HG03039 (cell line): ENCODE measurements at regions not wholly inside any gene's neighbourhood (a gene's known extent, or its start where the extent isn't known, plus 50 kb on each side); places are given as distances from the start of the nearest gene placed in this dataset.
"Not testable (repeated sequence)": the region's sequence is repeated elsewhere in the genome, so short reads cannot be mapped to it uniquely, and the experiment has no call there.

Experiments used
- ATAC-seq: cut with Tn5 transposase; IDR thresholded peaks from one replicate; pipeline ENCODE4 v1.9.1; 2021; ENCODE audit warnings: mild to moderate bottlenecking, moderate library complexity; ENCODE audit not compliant: unreplicated experiment

- ATAC-seq = no peak
These were observed 385.0 kb downstream of the CDH11 start for GRCh38 chr16:64736857-64737256.

GRCh38 chr16:64731891-64732290 lies 390.0 kb downstream of the CDH11 start:
- no peak for ATAC-seq

- ATAC-seq = no peak
These were observed 391.6 kb downstream of the CDH11 start for GRCh38 chr16:64730261-64730660.

GRCh38 chr16:64724339-64724738 lies 397.5 kb downstream of the CDH11 start:
- no peak for ATAC-seq

GRCh38 chr16:64718486-64718885 lies 403.4 kb downstream of the CDH11 start:
- ATAC-seq = no peak

- no peak for ATAC-seq
These were observed 404.0 kb downstream of the CDH11 start for GRCh38 chr16:64717871-64718270.

GRCh38 chr16:64715624-64716023 lies 406.2 kb downstream of the CDH11 start:
- no peak for ATAC-seq

- no peak for ATAC-seq
These were observed 409.8 kb downstream of the CDH11 start for GRCh38 chr16:64712026-64712425.

- ATAC-seq = no peak
These were observed 410.3 kb downstream of the CDH11 start for GRCh38 chr16:64711596-64711995.

- ATAC-seq = no peak
These were observed 410.8 kb downstream of the CDH11 start for GRCh38 chr16:64711026-64711425.

- no peak for ATAC-seq
These were observed 416.4 kb downstream of the CDH11 start for GRCh38 chr16:64705443-64705842.

- no peak for ATAC-seq
These were observed 417.5 kb downstream of the CDH11 start for GRCh38 chr16:64704386-64704785.

- no peak for ATAC-seq
These were observed 419.4 kb downstream of the CDH11 start for GRCh38 chr16:64702415-64702814.

- no peak for ATAC-seq
These were observed 421.2 kb downstream of the CDH11 start for GRCh38 chr16:64700628-64701027.

- ATAC-seq = no peak
These were observed 425.0 kb downstream of the CDH11 start for GRCh38 chr16:64696866-64697265.

- ATAC-seq = no peak
These were observed 426.2 kb downstream of the CDH11 start for GRCh38 chr16:64695684-64696083.

GRCh38 chr16:64693946-64694345 lies 427.9 kb downstream of the CDH11 start:
- ATAC-seq = no peak

- no peak for ATAC-seq
These were observed 434.1 kb downstream of the CDH11 start for GRCh38 chr16:64687786-64688185.

- ATAC-seq = no peak
These were observed 434.7 kb downstream of the CDH11 start for GRCh38 chr16:64687123-64687522.

- no peak for ATAC-seq
These were observed 441.7 kb downstream of the CDH11 start for GRCh38 chr16:64679976-64680690.

- no peak for ATAC-seq
These were observed 452.3 kb downstream of the CDH11 start for GRCh38 chr16:64669573-64669972.

GRCh38 chr16:64667334-64667877 lies 454.5 kb downstream of the CDH11 start:
- no peak for ATAC-seq

- ATAC-seq = not testable (repeated sequence)
These were observed 459.6 kb downstream of the CDH11 start for GRCh38 chr16:64662312-64662711.
